SK-N-SH treated with all-trans-retinoic acid at 6 μM for 48 hours (cell line): ENCODE measurements at regions not wholly inside any gene's neighbourhood (a gene's known extent, or its start where the extent isn't known, plus 50 kb on each side); places are given as distances from the start of the nearest gene placed in this dataset.
A peak's percentile ranks its signal among the peaks of the same experiment; 100 is the strongest.

Experiments used
- ATAC-seq: fragments of 200-7000 bp; cut with Tn5 transposase; 3 replicates; pipeline ENCODE4 v1.9.1; 2020; ENCODE audit warnings: mild to moderate bottlenecking, moderate library complexity
- BACH2 ChIP-seq: fragments of 250-450 bp; sonication (Bioruptor Pico); IDR thresholded peaks from 2 replicates; pipeline ENCODE4 v1.9.0; 2021; ENCODE audit warnings: mild to moderate bottlenecking, borderline replicate concordance
- CSDC2 ChIP-seq: fragments of 250-450 bp; sonication (Bioruptor Pico); IDR thresholded peaks from 2 replicates; pipeline ENCODE4 v1.5.0; 2020; ENCODE audit warnings: mild to moderate bottlenecking, moderate library complexity
- GLIS3 ChIP-seq: fragments of 250-450 bp; sonication (Bioruptor Pico); IDR thresholded peaks from 2 replicates; pipeline ENCODE4 v1.5.0; 2020; ENCODE audit warnings: mild to moderate bottlenecking, moderate library complexity
- ISL1 ChIP-seq: fragments of 250-450 bp; sonication (Bioruptor Pico); IDR thresholded peaks from 2 replicates; pipeline ENCODE4 v2.1.2; 2022; ENCODE audit warnings: mild to moderate bottlenecking, moderate library complexity
- OSR1 ChIP-seq: fragments of 250-450 bp; sonication (Bioruptor Pico); IDR thresholded peaks from 2 replicates; pipeline ENCODE4 v1.8.0; 2022; ENCODE audit warnings: moderate library complexity, mild to moderate bottlenecking, inconsistent platforms
- PPARA ChIP-seq: fragments of 250-450 bp; sonication (Bioruptor Pico); IDR thresholded peaks from 2 replicates; pipeline ENCODE4 v1.5.0; 2020; ENCODE audit warnings: mild to moderate bottlenecking, borderline replicate concordance
- RARB ChIP-seq: fragments of 250-450 bp; sonication (Bioruptor Pico); IDR thresholded peaks from 2 replicates; pipeline ENCODE4 v1.8.0; 2021; ENCODE audit warnings: mild to moderate bottlenecking, moderate library complexity
- SNAI2 ChIP-seq: fragments of 250-450 bp; sonication (Bioruptor Pico); IDR thresholded peaks from 2 replicates; pipeline ENCODE4 v1.5.0; 2020; ENCODE audit warnings: mild to moderate bottlenecking, moderate library complexity
- TCF4 ChIP-seq: fragments of 250-450 bp; sonication (Bioruptor Pico); IDR thresholded peaks from 2 replicates; pipeline ENCODE4 v1.8.0; 2021; ENCODE audit warnings: mild to moderate bottlenecking, moderate library complexity, borderline replicate concordance
- TOX ChIP-seq: fragments of 250-450 bp; sonication (Bioruptor Pico); IDR thresholded peaks from 2 replicates; pipeline ENCODE4 v1.8.0; 2021; ENCODE audit warnings: mild to moderate bottlenecking, moderate library complexity, borderline replicate concordance
- ZFP30 ChIP-seq: fragments of 450-650 bp; formaldehyde crosslinking; IDR thresholded peaks from 2 replicates; pipeline ENCODE4 v1.5.0; 2022; ENCODE audit warnings: mild to moderate bottlenecking, moderate library complexity
- ZNF565 ChIP-seq: fragments of 450-650 bp; formaldehyde crosslinking; conservative IDR thresholded peaks from 2 replicates; pipeline ENCODE4 v1.5.0; 2020; ENCODE audit warnings: low read depth, mild to moderate bottlenecking, moderate library complexity
- ZNF70 ChIP-seq: fragments of 450-650 bp; formaldehyde crosslinking; IDR thresholded peaks from 2 replicates; pipeline ENCODE4 v1.5.0; 2020; ENCODE audit warnings: mild to moderate bottlenecking, moderate library complexity
- ZNF8 ChIP-seq: fragments of 450-650 bp; formaldehyde crosslinking; IDR thresholded peaks from 2 replicates; pipeline ENCODE4 v1.5.0; 2020; ENCODE audit warnings: mild to moderate bottlenecking, moderate library complexity
- TF ChIP-seq, protein P1 (sequence below): fragments of 250-450 bp; sonication (Bioruptor Pico); IDR thresholded peaks from 2 replicates; pipeline ENCODE4 v1.5.0; 2020; ENCODE audit warnings: mild to moderate bottlenecking, moderate library complexity
- TF ChIP-seq, protein P2 (sequence below): fragments of 250-450 bp; sonication (Bioruptor Pico); IDR thresholded peaks from 2 replicates; pipeline ENCODE4 v1.5.1; 2020; ENCODE audit warnings: low read depth, mild to moderate bottlenecking, moderate library complexity
- TF ChIP-seq, protein P3 (sequence below): fragments of 250-450 bp; sonication (Bioruptor Pico); IDR thresholded peaks from 2 replicates; pipeline ENCODE4 v1.8.0; 2020; ENCODE audit warnings: mild to moderate bottlenecking, moderate library complexity, borderline replicate concordance

DNA sequence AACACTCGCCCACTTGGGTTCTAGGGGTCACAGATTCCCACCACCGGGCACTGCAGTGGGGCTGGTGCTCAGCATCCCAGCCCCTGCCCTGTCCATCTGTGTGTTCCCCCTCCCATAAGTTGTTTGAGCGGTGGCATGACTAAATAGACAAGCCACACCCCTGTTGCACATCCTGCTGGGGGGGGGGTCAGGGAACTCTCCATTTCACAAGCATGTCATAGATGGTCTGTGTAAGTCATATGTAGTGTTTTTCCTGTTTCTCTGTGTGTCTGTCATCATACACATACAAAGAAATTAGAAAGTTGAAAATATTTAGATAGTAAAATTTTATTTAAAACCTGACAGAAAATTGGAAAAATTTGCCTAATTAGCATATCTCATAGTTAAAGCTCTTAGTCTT is 270.2 kb downstream of the IPO8 start:
- TF ChIP-seq, protein P1, sequence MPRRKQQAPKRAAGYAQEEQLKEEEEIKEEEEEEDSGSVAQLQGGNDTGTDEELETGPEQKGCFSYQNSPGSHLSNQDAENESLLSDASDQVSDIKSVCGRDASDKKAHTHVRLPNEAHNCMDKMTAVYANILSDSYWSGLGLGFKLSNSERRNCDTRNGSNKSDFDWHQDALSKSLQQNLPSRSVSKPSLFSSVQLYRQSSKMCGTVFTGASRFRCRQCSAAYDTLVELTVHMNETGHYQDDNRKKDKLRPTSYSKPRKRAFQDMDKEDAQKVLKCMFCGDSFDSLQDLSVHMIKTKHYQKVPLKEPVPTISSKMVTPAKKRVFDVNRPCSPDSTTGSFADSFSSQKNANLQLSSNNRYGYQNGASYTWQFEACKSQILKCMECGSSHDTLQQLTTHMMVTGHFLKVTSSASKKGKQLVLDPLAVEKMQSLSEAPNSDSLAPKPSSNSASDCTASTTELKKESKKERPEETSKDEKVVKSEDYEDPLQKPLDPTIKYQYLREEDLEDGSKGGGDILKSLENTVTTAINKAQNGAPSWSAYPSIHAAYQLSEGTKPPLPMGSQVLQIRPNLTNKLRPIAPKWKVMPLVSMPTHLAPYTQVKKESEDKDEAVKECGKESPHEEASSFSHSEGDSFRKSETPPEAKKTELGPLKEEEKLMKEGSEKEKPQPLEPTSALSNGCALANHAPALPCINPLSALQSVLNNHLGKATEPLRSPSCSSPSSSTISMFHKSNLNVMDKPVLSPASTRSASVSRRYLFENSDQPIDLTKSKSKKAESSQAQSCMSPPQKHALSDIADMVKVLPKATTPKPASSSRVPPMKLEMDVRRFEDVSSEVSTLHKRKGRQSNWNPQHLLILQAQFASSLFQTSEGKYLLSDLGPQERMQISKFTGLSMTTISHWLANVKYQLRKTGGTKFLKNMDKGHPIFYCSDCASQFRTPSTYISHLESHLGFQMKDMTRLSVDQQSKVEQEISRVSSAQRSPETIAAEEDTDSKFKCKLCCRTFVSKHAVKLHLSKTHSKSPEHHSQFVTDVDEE (CRISPR knock-in tag) = no peak
- no peak for TF ChIP-seq CSDC2 (CRISPR knock-in tag)
- TF ChIP-seq OSR1 (CRISPR knock-in tag) = no peak
- ATAC-seq = no peak

DNA sequence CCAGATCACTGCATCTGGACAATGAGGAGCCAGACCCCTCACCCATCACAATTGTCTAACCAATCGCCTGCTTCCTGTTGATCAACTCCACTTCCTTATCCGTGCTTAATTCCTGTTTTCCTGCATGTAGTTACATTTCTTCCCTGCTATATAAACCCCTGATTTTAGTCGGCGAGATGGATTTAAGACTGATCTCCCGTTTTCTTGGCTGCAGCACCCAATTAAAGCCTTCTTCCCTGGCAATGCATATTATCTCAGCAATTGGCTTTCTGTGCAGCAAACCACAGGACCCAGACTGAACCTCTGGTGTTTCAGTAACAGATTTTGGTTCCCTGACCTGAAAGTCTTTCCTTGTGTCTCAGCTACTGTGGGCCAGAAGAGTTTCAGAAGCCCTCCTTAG is 272.3 kb downstream of the IPO8 start:
- no peak for ATAC-seq

DNA sequence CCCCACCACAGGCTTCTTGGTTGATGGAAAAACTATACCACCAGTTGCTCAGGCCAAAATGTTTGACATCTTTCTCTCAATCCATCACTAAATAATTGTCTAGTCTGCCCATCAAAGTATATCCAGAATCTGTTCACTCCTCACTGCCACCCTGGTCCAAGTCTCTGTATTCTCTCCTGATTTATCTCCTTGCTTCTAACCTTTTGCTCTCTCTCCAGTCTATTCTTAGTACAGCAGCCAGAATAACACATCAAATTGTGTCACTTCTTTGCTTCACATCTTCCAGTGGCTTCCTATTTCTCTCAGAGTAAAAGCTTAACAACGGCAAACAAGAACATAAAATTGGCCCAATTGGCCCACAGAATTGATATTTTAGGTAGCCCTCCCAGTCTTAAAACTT is 272.8 kb downstream of the IPO8 start:
- no peak for ATAC-seq
- TF ChIP-seq ZNF8 (no peak), RARB (CRISPR knock-in tag) (no peak), ISL1 (CRISPR knock-in tag) (no peak), ZNF70 (CRISPR knock-in tag) (no peak), SNAI2 (CRISPR knock-in tag) (no peak), OSR1 (CRISPR knock-in tag) (no peak)
- TF ChIP-seq, protein P2, sequence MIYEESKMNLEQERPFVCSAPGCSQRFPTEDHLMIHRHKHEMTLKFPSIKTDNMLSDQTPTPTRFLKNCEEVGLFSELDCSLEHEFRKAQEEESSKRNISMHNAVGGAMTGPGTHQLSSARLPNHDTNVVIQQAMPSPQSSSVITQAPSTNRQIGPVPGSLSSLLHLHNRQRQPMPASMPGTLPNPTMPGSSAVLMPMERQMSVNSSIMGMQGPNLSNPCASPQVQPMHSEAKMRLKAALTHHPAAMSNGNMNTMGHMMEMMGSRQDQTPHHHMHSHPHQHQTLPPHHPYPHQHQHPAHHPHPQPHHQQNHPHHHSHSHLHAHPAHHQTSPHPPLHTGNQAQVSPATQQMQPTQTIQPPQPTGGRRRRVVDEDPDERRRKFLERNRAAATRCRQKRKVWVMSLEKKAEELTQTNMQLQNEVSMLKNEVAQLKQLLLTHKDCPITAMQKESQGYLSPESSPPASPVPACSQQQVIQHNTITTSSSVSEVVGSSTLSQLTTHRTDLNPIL (CRISPR knock-in tag) = no peak

More for the DNA sequence above, 272.3 kb downstream of the IPO8 start:
- TF ChIP-seq ZNF565 (CRISPR knock-in tag) = no peak
- TF ChIP-seq ISL1 (CRISPR knock-in tag) = no peak
- TF ChIP-seq ZFP30 (CRISPR knock-in tag) = no peak
- no peak for TF ChIP-seq SNAI2 (CRISPR knock-in tag)
- TF ChIP-seq BACH2 = no peak
- TF ChIP-seq, protein P1 (CRISPR knock-in tag) = no peak
- TF ChIP-seq, all 23 proteins: peak for 0

DNA sequence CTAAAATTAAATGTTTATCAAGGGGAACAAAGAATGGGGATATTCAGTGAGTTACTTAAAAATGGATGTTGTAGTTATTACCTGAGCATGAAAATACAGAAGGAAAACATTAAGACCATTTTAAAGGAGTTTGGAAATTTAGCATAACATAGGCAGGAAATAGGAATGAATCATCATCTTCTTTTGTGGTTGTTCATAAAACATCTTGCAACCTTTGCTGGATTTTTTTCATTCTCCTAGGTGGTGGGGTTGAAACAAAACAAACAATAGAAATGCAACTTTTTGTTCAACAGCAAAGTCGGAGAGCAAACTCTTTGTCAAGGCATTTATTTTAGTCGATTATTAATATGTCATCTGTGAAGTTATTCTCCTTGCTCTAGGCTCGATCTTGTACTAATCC is 275.1 kb downstream of the IPO8 start:
- ATAC-seq = no peak
- TF ChIP-seq CSDC2 (CRISPR knock-in tag) = no peak
- no peak for TF ChIP-seq TCF4 (CRISPR knock-in tag)
- TF ChIP-seq ZNF8 = no peak
- no peak for TF ChIP-seq PPARA (CRISPR knock-in tag)
- TF ChIP-seq TOX = no peak
- no peak for TF ChIP-seq ZNF565 (CRISPR knock-in tag)
- no peak for TF ChIP-seq ISL1 (CRISPR knock-in tag)
- TF ChIP-seq RARB (CRISPR knock-in tag) = no peak
- TF ChIP-seq OSR1 (CRISPR knock-in tag) = no peak

DNA sequence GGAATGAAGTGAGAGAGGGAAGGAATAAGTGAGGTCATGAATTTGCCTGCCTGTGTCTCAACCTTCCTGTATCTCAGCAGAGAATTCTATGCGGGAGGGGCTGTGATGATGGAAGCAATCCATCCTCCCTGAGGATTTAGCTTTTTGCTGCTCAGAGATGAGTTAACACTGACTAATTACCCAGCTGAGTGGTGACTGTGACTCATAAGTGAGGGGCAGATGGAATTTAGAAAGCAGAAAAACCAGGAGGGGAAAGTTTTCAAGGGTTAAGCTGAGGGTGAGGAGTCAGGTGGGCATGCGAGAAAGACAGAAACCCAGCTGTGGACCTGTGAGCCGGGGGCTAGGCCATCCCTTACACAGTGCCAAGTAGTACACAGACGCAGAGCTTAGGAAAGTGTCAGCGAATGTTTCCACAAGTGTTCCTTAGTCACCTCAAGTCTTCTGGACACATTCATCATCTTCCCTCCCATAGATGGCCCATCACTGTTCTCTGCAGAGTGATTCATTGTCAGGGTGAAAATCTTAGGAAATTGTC is 277.9 kb downstream of the IPO8 start:
- ATAC-seq = no peak
- TF ChIP-seq SNAI2 (CRISPR knock-in tag) = no peak
- TF ChIP-seq, protein P3, sequence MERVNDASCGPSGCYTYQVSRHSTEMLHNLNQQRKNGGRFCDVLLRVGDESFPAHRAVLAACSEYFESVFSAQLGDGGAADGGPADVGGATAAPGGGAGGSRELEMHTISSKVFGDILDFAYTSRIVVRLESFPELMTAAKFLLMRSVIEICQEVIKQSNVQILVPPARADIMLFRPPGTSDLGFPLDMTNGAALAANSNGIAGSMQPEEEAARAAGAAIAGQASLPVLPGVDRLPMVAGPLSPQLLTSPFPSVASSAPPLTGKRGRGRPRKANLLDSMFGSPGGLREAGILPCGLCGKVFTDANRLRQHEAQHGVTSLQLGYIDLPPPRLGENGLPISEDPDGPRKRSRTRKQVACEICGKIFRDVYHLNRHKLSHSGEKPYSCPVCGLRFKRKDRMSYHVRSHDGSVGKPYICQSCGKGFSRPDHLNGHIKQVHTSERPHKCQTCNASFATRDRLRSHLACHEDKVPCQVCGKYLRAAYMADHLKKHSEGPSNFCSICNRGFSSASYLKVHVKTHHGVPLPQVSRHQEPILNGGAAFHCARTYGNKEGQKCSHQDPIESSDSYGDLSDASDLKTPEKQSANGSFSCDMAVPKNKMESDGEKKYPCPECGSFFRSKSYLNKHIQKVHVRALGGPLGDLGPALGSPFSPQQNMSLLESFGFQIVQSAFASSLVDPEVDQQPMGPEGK (CRISPR knock-in tag) = peak; percentile 22; the same call in 1 of the 2 replicates
- TF ChIP-seq GLIS3 (CRISPR knock-in tag) = no peak
